HG03097 (cell line): ENCODE measurements at regions not wholly inside any gene's neighbourhood (a gene's known extent, or its start where the extent isn't known, plus 50 kb on each side); places are given as distances from the start of the nearest gene placed in this dataset.
A peak's percentile ranks its signal among the peaks of the same experiment; 100 is the strongest.
"Not testable (repeated sequence)": the region's sequence is repeated elsewhere in the genome, so short reads cannot be mapped to it uniquely, and the experiment has no call there.

Experiments
- ATAC-seq: cut with Tn5 transposase; IDR thresholded peaks from one replicate; pipeline ENCODE4 v1.9.1; 2021; ENCODE audit not compliant: unreplicated experiment, low FRiP score

GRCh38 chr10:108033518-108033917 is 869.0 kb upstream of the SORCS1 start:
- not testable (repeated sequence) for ATAC-seq

GRCh38 chr10:108031505-108031904 is 867.0 kb upstream of the SORCS1 start:
- no peak for ATAC-seq

GRCh38 chr10:108014902-108015177 is 850.3 kb upstream of the SORCS1 start:
- peak; percentile 72 for ATAC-seq

GRCh38 chr10:108014145-108014901 is 849.8 kb upstream of the SORCS1 start:
- no peak for ATAC-seq

GRCh38 chr10:108005627-108006026 is 841.1 kb upstream of the SORCS1 start:
- ATAC-seq, result no peak

DNA sequence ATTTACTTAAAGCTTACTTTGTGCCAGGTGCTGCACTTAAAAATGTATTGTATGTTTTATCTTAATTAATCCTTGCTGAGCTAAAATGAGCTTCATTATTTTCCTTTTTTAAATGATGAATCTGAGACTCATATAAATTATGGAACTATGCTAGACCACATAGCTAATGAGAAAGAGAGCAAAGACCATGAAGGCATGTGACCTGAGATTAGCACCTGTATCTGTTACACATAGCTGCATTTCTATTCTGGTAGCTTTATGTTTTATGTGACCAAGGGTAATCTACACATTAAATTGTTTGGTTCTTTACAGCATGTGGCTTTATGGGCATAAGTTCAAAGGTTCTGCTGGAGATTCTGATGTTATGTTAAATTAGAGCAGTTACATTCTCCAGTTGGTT is 839.1 kb upstream of the SORCS1 start:
- ATAC-seq, result no peak

DNA sequence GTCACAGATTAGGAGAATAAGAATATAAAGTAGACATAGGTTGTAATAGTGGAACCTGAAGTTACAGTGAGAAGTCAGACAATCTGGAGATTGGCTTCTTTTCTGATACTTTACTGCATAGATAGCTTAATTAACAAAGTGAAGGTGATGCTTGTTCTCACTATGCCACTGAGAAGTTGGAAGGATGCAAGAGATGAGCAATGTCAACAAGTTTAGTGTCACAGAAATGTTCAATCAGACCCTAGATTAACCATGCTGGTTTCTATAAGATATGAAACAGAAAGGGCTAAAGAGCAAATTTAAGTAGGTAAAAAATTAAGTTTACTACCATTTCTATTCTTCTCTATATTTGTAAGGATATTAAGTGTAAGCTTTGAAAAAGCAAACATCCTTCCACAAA is 838.6 kb upstream of the SORCS1 start:
- no peak for ATAC-seq

GRCh38 chr10:108000365-108000764 is 835.9 kb upstream of the SORCS1 start:
- no peak for ATAC-seq

DNA sequence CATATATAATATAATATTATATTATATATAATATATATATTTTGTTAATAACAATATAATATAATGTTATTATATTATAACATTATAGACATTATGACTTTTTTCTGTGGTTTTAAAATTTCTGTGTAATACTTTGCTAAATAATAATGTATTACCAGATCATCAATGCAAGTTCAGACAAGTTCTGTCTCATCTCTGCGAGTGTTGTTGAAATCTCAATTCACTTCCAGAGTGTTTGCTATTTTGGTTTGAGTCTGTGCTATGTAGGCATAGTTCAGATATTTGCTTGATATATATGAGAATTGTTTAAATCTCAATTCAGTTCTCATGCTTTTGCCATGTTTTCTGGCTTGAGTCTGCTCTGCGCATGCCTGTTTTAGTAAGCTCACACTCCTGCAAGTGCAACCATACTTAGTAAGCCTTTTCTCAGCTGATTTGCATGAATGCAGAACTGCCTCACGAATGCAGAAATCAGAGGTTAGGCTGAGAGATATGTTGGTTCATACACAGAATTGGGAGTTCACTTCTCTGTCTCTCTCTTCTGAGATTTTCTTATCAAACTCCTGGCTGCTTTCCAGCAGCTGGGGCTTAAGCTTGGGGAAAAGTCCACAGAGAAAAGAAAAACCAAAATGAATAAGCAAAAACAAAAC is 830.2 kb upstream of the SORCS1 start:
- no peak for ATAC-seq

DNA sequence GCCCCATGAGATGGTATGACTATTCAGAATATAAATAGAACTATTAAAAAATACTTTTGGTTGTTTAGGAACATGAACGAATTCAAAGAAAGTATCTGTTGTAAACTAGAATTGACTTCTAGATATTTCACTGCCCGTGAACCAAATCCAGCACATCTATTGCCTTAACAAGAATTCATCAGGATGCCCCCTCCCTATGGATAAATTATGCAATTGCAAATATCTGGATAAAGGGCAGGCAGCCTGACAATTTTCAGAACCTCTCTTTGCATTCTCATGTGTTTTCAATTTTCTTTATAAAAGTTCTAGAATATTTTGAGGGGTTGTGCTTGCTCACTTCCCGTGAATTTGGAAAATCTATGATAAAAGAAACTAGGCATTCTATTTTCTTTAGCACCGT is 822.1 kb upstream of the SORCS1 start:
- ATAC-seq, result no peak

- ATAC-seq, result no peak
Observed at GRCh38 chr10:107984581-107984980, 820.1 kb upstream of the SORCS1 start.

DNA sequence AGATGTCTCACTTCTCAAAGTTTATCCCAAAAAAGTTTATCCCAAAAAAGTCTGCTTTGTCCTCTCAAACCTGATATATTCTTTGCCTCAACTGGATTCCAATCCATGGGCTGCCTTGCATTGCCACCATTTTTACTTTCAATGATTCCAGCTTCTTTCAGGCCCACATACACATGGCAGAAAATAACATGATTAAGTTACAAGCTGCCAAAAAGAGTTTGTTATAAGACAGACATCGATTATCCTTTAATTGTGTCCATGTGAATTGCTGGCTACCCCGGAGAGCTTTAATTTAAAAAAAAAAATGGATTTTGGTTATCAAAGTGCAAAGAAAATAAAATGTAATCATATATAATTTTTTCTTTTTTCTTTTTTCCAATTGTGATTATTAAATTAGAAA is 819.6 kb upstream of the SORCS1 start:
- ATAC-seq, result no peak

- no peak for ATAC-seq
Observed at GRCh38 chr10:107978455-107978854, 813.9 kb upstream of the SORCS1 start.

DNA sequence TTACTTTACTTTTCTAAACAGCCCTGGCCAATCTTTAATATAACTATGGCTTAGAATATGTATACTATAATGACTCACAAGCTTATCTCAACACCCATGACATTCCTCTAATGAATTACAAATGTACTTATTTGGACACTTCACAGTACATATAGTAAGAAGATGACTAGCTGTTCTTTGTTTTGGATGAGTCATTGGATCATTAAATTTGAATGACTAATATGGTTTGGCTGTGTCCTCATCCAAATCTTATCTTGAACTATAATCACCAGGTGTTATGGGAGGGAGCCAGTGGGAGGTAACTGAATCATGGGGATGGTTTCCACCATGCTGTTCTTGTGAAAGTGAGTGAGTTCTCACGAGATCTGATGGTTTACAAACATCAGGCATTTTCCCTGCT is 807.5 kb upstream of the SORCS1 start:
- ATAC-seq, result no peak

GRCh38 chr10:107971411-107971810 is 806.9 kb upstream of the SORCS1 start:
- no peak for ATAC-seq

- no peak for ATAC-seq
Observed at GRCh38 chr10:107970512-107970911, 806.0 kb upstream of the SORCS1 start.

DNA sequence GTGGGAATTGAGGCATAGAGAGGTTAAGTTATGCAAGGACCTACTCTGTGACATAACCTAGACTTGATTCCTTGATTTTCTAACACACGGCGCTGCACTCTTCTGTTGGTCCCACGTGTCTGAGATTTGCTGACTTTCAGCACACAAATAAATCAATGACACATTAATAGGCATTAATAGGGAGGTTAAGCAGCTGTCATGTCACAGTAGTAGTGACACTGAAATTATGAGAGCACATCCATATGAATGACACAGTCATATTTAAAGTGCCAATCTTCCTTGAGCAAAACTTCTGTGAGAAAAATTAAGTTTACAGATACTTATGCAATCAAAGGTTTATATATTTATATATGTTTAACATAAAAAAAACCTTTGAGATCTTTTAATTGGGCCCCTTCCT is 805.4 kb upstream of the SORCS1 start:
- no peak for ATAC-seq

- no peak for ATAC-seq
Observed at GRCh38 chr10:107966826-107967225, 802.3 kb upstream of the SORCS1 start.

GRCh38 chr10:107952649-107953556 is 788.4 kb upstream of the SORCS1 start:
- ATAC-seq, result no peak

DNA sequence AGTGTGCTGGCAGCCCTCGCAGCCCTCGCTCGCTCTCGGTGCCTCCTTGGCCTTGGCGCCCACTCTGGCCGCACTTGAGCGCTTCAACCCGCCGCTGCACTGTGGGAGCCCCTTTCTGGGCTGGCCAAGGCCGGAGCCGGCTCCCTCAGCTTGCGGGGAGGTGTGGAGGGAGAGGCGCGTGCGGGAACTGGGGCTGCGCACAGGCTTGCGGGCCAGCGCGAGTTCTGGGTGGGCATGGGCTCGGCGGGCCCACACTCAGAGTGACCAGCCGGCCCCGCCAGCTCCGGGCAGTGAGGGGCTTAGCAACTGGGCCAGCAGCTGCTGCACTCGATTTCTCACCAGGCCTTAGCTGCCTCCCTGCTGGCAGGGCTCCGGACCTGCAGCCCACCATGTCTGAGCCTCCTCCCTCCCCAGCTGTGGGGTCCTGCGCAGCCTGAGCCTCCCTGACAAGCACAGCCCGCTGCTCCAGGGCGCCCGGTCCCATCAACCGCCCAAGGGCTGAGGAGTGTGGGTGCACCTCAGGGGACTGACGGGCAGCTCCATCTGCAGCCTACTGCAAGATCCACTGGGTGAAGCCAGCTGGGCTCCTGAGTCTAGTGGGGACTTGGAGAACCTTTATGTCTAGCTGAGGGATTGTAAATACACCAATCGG is 786.0 kb upstream of the SORCS1 start:
- not testable (repeated sequence) for ATAC-seq

GRCh38 chr10:107942826-107943225 is 778.3 kb upstream of the SORCS1 start:
- ATAC-seq, result no peak
